GM23248 (cell line): ENCODE measurements at regions not wholly inside any gene's neighbourhood (a gene's known extent, or its start where the extent isn't known, plus 50 kb on each side); places are given as distances from the start of the nearest gene placed in this dataset.

ENCODE experiments used
- DNase-seq: peaks from one replicate; pipeline ENCODE4 v3.0.0-alpha.2; 2015
- H2AFZ ChIP-seq: fragments of 200-600 bp; sonication (generic); 2 replicates; pipeline ENCODE4 v1.6.1; 2016; ENCODE audit warnings: antibody characterized with exemption
- H3F3A ChIP-seq: fragments of 200-600 bp; sonication (generic); 2 replicates; pipeline ENCODE4 v1.6.1; 2016; ENCODE audit warnings: mild to moderate bottlenecking, antibody characterized with exemption, mixed run types; ENCODE audit not compliant: insufficient read depth
- H3K27ac ChIP-seq: fragments of 200-600 bp; sonication (generic); 2 replicates; pipeline ENCODE4 v1.5.1; 2016; ENCODE audit warnings: mild to moderate bottlenecking
- H3K27me3 ChIP-seq: fragments of 200-600 bp; sonication (generic); replicated peaks from 2 replicates; pipeline ENCODE4 v1.6.1; 2016; ENCODE audit warnings: mild to moderate bottlenecking; ENCODE audit not compliant: insufficient read depth
- H3K36me3 ChIP-seq: fragments of 200-600 bp; sonication (generic); 2 replicates; pipeline ENCODE4 v1.6.1; 2016; ENCODE audit warnings: low read depth, mild to moderate bottlenecking
- H3K4me1 ChIP-seq: fragments of 200-600 bp; sonication (generic); 2 replicates; pipeline ENCODE4 v1.6.1; 2016; ENCODE audit warnings: mild to moderate bottlenecking; ENCODE audit not compliant: insufficient read depth
- H3K4me2 ChIP-seq: fragments of 200-600 bp; sonication (generic); one replicate; pipeline ENCODE4 v1.6.1; 2016; ENCODE audit warnings: mild to moderate bottlenecking; ENCODE audit not compliant: unreplicated experiment
- H3K4me3 ChIP-seq: fragments of 200-600 bp; sonication (generic); 2 replicates; pipeline ENCODE4 v1.5.1; 2016; ENCODE audit warnings: mild to moderate bottlenecking
- H3K79me2 ChIP-seq: fragments of 200-600 bp; sonication (generic); 2 replicates; pipeline ENCODE4 v1.6.1; 2016; ENCODE audit warnings: mild to moderate bottlenecking; ENCODE audit not compliant: insufficient read depth
- H3K9ac ChIP-seq: fragments of 200-600 bp; sonication (generic); 2 replicates; pipeline ENCODE4 v1.6.1; 2016; ENCODE audit warnings: mild to moderate bottlenecking
- H3K9me2 ChIP-seq: fragments of 200-600 bp; sonication (generic); 2 replicates; pipeline ENCODE4 v1.6.1; 2016; ENCODE audit warnings: mixed run types, mild to moderate bottlenecking, moderate library complexity; ENCODE audit not compliant: insufficient read depth
- H3K9me3 ChIP-seq: fragments of 200-600 bp; sonication (generic); one replicate; pipeline ENCODE4 v1.6.1; 2017; ENCODE audit warnings: low read depth
- H4K20me1 ChIP-seq: fragments of 200-600 bp; sonication (generic); 2 replicates; pipeline ENCODE4 v1.6.0; 2016; ENCODE audit not compliant: insufficient read depth
- EZH2 ChIP-seq: fragments of 200-600 bp; sonication (generic); IDR thresholded peaks from 2 replicates; pipeline ENCODE4 v1.6.1; 2018; ENCODE audit warnings: antibody characterized with exemption, mild to moderate bottlenecking; ENCODE audit not compliant: insufficient read depth, poor library complexity, severe bottlenecking
- EZH2phosphoT487 ChIP-seq: fragments of 200-600 bp; sonication (generic); IDR thresholded peaks from 2 replicates; pipeline ENCODE4 v1.6.1; 2018; ENCODE audit warnings: antibody characterized with exemption, moderate library complexity, mild to moderate bottlenecking, low read depth; ENCODE audit not compliant: insufficient read depth
- WGBS, 2 experiments: methylation state at CpG; one replicate each; pipeline ENCODE4 v1.1.6; 2015 to 2017; ENCODE audit warnings: low lambda C conversion rate in 2 of 2, low coverage in 1 of 2; ENCODE audit errors: missing lambda C conversion rate in 2 of 2; 5-methylcytosine and 5-hydroxymethylcytosine counted together
- in situ Hi-C: fragments of 300-500 bp; cut with MboI; formaldehyde crosslinking; loops from 2 replicates; pipeline ENCODE4 v1.15.0; 2020

- H4K20me1 ChIP-seq: no peaks in the 10 kb centered on the region
- 40 to 47% methylated on average over 5 of the region's 5 CpGs for WGBS, 2 experiments
Measured at GRCh38 chr5:58135571-58136335, 324.1 kb downstream of the PLK2 start.

GRCh38 chr5:58133631-58134296 lies 326.1 kb downstream of the PLK2 start:
- 0 out of 2 replicates have a peak overlapping the region, but pooled peaks have one; percentile 1 for H2AFZ ChIP-seq
- WGBS, 2 experiments: 1 to 3% methylated on average over 5 of the region's 5 CpGs
- in situ Hi-C loops: no loop called here

More at GRCh38 chr5:58135571-58136335, 324.1 kb downstream of the PLK2 start:
- Histone ChIP-seq H3K4me2 (no peak overlapping the region), H3K9me2 (no peaks in the 10 kb centered on the region), H3K4me1 (peaks cover 25% of the 10 kb centered on the region), H3K79me2 (no peaks in the 10 kb centered on the region), H3K9me3 (no peaks in the 10 kb centered on the region), H3F3A (peaks cover 30% of the 10 kb centered on the region), H3K9ac (no peak overlapping the region), H3K36me3 (no peaks in the 10 kb centered on the region), H3K27ac (no peak overlapping the region), H3K4me3 (no peak overlapping the region), H2AFZ (no peak overlapping the region), H3K27me3 (no peaks in the 10 kb centered on the region)
- TF ChIP-seq EZH2: no peak
- TF ChIP-seq EZH2phosphoT487: no peak
- DNase-seq: peak; percentile 68
- in situ Hi-C loops: no loop called here

GRCh38 chr5:58133216-58133615 lies 326.7 kb downstream of the PLK2 start:
- no peaks in the 10 kb centered on the region for H4K20me1 ChIP-seq
- no peak overlapping the region for H3K4me3 ChIP-seq
- H3K9me2 ChIP-seq: no peaks in the 10 kb centered on the region
- peaks cover 30% of the 10 kb centered on the region for H3F3A ChIP-seq
- H2AFZ ChIP-seq: 0 out of 2 replicates have a peak overlapping the region, but pooled peaks have one; percentile 1
- H3K9ac ChIP-seq: peak overlapping the region; percentile 22; the same call in 1 of the 2 replicates
- no peaks in the 10 kb centered on the region for H3K79me2 ChIP-seq
- peak overlapping the region; percentile 39 for H3K4me2 ChIP-seq
- H3K27me3 ChIP-seq: no peaks in the 10 kb centered on the region
- TF ChIP-seq EZH2phosphoT487 (no peak), EZH2 (no peak)
- H3K4me1 ChIP-seq: peaks cover 25% of the 10 kb centered on the region
- no peak for DNase-seq
- in situ Hi-C loops: no loop called here
- no peaks in the 10 kb centered on the region for H3K36me3 ChIP-seq
- H3K27ac ChIP-seq: peak overlapping the region; percentile 52
- 5 to 6% methylated on average over 7 of the region's 7 CpGs for WGBS, 2 experiments
- no peaks in the 10 kb centered on the region for H3K9me3 ChIP-seq

More at GRCh38 chr5:58133631-58134296, 326.1 kb downstream of the PLK2 start:
- peaks cover 25% of the 10 kb centered on the region for H3K4me1 ChIP-seq
- no peaks in the 10 kb centered on the region for H3K9me3 ChIP-seq
- H3K4me2 ChIP-seq: peak overlapping the region; percentile 39
- 0 out of 2 replicates have a peak overlapping the region, but pooled peaks have one; percentile 20 for H3K4me3 ChIP-seq
- H3K9ac ChIP-seq: peak overlapping the region; percentile 22; the same call in 1 of the 2 replicates
- H3K36me3 ChIP-seq: no peaks in the 10 kb centered on the region
- H3K27me3 ChIP-seq: no peaks in the 10 kb centered on the region
- H3K27ac ChIP-seq: peak overlapping the region; percentile 52
- TF ChIP-seq EZH2: no peak
- TF ChIP-seq EZH2phosphoT487: peak; percentile 80; the same call in 1 of the 2 replicates
- no peaks in the 10 kb centered on the region for H4K20me1 ChIP-seq
- no peaks in the 10 kb centered on the region for H3K9me2 ChIP-seq
- no peaks in the 10 kb centered on the region for H3K79me2 ChIP-seq
- DNase-seq: peak; percentile 81
- peaks cover 30% of the 10 kb centered on the region for H3F3A ChIP-seq

DNA sequence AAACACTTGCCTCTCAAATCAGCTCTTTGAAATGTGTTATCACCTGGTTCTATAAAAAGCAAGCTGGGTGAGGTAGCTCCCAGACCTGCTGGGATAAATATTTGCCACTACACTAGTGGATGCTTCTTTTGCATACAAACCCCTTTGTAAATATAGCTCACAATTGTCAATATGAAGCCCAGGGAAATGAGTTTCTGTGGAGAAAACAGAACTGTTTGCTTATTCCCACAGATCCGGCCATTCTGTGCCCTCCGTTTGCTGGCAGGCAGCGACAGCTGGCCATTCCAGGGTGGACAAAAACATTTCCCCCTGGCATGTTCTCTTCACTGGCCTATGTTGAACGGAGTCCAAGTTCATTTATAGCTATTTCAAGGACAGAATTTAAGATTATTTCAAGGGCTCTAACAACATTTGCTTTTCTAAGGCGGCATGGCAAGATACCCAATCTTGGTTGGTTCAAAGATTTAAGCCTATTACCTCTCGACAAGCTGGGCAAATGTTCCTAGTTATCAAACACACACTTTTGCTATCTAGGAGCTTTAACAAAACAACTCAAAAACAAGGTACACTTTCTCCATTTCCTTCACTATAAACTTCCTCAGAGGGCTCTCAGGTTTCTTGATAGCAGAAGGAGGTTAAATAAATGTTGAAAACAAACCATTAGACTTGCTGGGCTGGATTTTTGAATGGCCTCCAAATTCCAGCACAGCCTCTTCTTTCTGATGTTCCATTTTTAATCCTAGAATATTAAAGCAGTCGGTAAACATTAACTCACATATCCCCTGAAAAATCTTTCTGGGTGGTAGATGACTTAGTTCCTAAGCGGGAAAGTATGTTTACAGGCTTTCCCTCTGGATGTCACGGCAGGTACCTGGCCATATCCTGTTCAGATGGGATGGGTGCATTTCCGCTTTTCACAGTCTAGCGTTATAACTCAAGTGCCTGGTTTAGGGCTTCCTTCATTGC lies 332.3 kb downstream of the PLK2 start:
- H2AFZ ChIP-seq: no peak overlapping the region
- no peak for DNase-seq
- in situ Hi-C loops: no loop called here
- WGBS, 2 experiments: 85% methylated on average over 11 of the region's 11 CpGs
- no peaks in the 10 kb centered on the region for H3K79me2 ChIP-seq
- TF ChIP-seq EZH2 (no peak), EZH2phosphoT487 (no peak)
- H3K4me2 ChIP-seq: no peak overlapping the region
- no peaks in the 10 kb centered on the region for H3K4me1 ChIP-seq
- H3K9ac ChIP-seq: no peak overlapping the region
- no peaks in the 10 kb centered on the region for H3F3A ChIP-seq
- no peak overlapping the region for H3K4me3 ChIP-seq
- no peak overlapping the region for H3K27ac ChIP-seq
- no peaks in the 10 kb centered on the region for H3K9me3 ChIP-seq
- no peaks in the 10 kb centered on the region for H3K9me2 ChIP-seq
- no peaks in the 10 kb centered on the region for H3K36me3 ChIP-seq
- H4K20me1 ChIP-seq: no peaks in the 10 kb centered on the region
- H3K27me3 ChIP-seq: no peaks in the 10 kb centered on the region
